ENCODE measurements at regions not wholly inside any gene's neighbourhood (a gene's known extent, or its start where the extent isn't known, plus 50 kb on each side); places are given as distances from the start of the nearest gene placed in this dataset.
"Not testable (repeated sequence)": the region's sequence is repeated elsewhere in the genome, so short reads cannot be mapped to it uniquely, and the experiment has no call there.

GRCh38 chr4:114383721-114384120 is 214.9 kb upstream of the UGT8 start:
- no peak for DNase-seq

GRCh38 chr4:114384629-114385028 is 214.0 kb upstream of the UGT8 start:
- no peak for DNase-seq

DNA sequence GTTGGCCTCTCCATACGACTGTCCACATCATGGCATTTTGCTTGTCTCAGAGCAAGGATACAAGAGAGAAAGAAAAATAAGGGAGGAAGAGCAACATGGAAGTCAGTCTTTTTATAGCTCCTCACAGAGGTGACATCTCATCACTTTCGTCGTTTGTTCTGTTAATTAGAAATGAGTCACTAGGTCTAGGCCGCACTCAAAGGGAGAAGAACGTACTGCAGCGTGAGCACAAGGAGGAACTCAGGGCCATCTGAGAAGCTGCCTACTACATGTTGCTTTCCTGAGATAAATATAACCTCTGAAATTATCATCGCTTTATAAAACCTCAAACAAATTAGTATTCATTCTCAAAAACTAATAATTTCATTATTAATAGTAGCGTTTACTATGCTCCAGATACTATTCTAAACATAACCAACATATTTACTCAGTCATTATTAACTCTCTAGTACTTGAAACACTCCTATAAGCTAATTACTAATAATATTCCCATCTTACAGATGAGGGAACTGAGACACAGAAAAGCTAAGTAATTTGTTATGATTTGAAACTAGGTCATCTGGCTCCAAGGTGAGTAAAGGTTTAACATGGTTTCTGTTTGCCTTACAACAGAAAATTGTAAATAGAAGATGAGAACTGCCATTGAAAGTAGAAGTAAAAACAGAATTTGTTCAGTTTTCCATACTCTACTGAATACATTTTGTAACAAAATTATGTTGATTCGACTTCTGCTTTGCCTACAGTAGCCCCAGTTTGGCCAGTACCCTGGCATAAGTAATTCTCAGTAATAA is 213.2 kb upstream of the UGT8 start:
- no peak for DNase-seq

DNA sequence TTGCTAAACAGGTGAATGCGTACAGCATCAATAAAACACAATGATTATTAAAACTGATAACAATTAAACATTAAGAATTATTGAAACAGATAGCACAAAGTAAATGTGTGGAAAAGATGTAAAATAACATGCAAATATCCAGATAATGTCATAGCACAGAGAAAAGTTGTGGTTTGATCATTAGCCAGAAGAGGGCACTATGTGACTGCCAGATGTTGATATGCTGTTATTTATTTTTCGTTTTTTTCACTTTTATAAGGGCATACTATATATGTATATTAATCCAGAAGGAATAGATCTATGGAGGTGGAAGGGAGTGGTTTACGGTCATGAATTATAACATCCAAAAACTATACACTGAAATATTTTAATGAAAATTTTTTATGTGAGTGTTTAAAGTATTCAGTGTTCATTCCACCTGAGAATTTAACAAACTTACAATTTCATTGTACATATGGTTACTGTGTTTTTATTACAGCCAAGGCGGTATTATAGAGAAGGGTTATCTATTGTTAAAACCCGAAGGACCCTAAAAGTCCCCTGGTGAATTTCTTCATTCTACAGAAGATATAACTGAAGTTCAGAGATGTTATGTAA is 211.9 kb upstream of the UGT8 start:
- no peak for DNase-seq

- no peak for DNase-seq
Measured at GRCh38 chr4:114389070-114389685, 209.4 kb upstream of the UGT8 start.

DNA sequence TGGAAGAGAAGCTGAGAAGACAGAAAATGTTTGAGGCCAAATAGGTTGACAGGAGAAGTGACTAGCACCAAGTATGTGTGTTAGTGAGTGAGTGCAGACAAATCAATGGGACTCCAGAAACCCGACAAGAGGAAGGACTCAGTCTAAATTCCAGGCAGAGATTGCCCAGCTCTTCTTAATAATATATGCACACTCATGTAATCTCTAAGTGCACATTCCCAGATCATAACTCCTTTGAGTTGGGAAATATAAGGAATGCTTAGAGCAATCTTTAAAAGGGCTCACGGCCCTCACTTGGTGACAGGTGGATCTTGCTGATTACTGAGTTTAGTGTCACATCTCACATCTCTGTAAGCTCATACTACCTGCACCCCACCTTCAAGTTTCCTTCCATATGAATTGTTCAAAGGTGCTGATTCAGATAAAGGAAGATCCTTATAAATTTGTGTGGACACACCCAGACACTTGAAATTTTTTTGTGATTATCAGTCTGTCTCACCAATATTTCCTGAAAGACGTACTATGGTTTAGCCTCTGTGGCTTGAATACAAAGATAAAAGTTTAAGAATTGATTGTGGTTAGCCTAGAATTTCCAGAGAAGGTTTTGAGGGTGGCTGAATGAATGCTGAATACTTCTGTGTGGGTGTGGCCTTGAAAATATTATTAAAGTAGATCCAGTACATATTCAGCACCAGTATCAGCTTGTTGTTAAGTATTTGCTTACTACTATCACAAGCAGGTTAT is 205.1 kb upstream of the UGT8 start:
- no peak for DNase-seq

GRCh38 chr4:114396808-114397207 is 201.8 kb upstream of the UGT8 start:
- DNase-seq, result no peak

DNA sequence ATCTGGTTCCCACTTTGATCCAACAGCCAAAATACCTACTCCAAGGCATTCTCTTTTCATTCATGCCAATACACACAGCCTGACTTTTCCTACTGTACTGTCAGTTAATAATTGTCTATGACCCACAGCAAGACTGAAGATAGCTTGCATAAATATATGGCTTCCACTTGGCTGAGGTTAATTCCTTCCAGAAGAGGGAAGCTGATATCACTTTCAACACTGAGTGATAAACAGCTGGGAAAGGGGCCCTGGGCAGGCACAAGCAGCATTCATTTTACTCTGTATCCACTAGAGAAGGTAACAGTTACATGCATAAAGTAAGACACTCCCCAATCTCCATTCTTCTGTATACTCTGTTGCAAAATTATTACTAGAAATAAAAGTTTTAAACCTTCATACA is 200.2 kb upstream of the UGT8 start:
- DNase-seq, result no peak

GRCh38 chr4:114399105-114399504 is 199.5 kb upstream of the UGT8 start:
- DNase-seq, result no peak

- DNase-seq, result no peak
Measured at GRCh38 chr4:114400531-114400930, 198.1 kb upstream of the UGT8 start.

- DNase-seq, result no peak
Measured at GRCh38 chr4:114401483-114401882, 197.1 kb upstream of the UGT8 start.

- DNase-seq, result no peak
Measured at GRCh38 chr4:114417214-114417613, 181.4 kb upstream of the UGT8 start.

DNA sequence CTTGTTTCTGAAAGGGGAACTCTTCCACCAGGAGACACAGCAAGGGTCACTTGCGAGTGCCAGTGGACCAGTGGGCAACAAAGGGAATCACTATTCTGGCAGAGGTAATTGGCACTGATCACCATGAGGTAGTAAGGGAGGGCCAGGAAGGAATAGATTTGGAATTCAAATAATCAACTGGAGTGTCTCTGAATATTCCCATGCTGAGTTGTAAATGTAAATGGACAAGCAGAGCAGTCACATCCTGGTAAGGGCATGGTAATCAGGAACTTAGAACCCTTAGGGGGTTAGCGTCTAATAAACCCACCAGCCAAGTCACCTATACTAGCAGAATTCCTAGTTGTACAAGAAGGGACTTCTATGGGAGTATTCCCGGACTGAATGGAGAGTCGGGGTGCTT is 178.5 kb upstream of the UGT8 start:
- no peak for DNase-seq

DNA sequence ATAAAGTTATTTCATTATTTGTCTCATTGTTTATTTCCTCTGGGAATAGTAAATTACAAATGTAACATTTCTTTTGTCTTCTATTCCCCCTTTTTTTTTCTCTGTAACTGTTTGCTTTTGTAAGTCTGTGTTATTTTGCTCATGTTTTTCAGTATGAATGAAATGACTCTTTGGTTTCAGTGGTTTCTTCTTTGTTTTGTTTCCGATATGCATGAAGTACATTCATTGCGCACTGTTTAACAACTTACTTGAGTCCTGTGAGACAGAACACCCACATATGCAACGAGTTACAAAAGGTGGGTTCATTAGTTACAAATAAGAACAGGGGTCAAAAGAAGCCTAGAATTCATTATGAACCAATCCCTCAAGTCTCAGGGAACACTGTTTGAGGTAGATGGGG is 175.0 kb upstream of the UGT8 start:
- no peak for DNase-seq

DNA sequence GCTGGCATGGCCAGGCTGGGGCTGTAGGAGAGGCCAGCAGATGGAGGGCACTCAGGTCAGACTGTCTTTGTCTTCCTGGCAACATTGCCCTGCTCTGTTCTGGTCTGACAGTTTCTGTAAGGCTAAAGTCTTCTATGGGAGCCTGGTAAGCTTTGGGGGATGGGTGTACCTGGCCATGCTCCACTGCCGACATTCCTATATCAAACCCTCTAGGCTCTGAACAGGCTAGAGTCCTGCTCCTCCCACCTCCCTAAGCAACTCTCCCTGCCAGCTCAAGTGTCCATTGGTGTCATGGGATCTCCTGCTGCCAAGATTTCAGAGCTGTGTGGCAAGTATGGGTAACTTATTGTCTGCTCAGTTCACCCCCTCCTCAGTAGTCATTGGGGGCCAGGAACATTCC is 163.5 kb upstream of the UGT8 start:
- DNase-seq, result no peak

GRCh38 chr4:114442856-114443255 is 155.8 kb upstream of the UGT8 start:
- DNase-seq, result no peak

GRCh38 chr4:114444211-114444610 is 154.4 kb upstream of the UGT8 start:
- no peak for DNase-seq

- not testable (repeated sequence) for DNase-seq
Measured at GRCh38 chr4:114447963-114448516, 150.6 kb upstream of the UGT8 start.

- no peak for DNase-seq
Measured at GRCh38 chr4:114458728-114459127, 139.9 kb upstream of the UGT8 start.

DNA sequence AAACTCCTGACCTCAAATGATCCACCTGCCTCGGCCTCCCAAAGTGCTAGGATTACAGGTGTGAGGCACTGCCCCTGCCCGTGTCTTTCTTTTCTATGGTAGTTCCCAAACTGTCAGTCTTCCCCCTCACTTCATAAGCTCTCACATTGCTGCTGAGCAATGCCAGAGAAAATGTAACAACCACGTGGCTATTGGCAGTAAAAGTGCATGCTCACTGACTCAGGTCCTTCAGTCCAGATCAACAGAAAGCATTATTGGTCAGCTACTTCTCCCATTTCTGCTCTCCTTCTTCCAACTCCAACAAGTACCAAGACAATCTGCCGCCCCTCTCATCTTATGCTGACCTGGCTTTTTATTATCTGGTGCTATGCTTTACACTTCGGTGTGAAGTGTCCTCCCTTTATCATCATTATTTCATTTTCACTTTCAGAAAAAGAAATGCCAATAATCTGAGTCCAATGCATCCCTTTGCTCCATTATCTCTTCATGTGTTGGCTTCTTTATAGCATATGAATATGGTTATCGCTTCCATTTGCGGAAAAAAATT is 133.8 kb upstream of the UGT8 start:
- no peak for DNase-seq

GRCh38 chr4:114465766-114466165 is 132.8 kb upstream of the UGT8 start:
- DNase-seq, result no peak

- DNase-seq, result no peak
Measured at GRCh38 chr4:114466299-114466698, 132.3 kb upstream of the UGT8 start.
